Naive thymus-derived CD8-positive, alpha-beta T cell (primary cell): ENCODE measurements at regions not wholly inside any gene's neighbourhood (a gene's known extent, or its start where the extent isn't known, plus 50 kb on each side); places are given as distances from the start of the nearest gene placed in this dataset.
A peak's percentile ranks its signal among the peaks of the same experiment; 100 is the strongest.
"Not testable (repeated sequence)": the region's sequence is repeated elsewhere in the genome, so short reads cannot be mapped to it uniquely, and the experiment has no call there.

ENCODE experiments used
- ATAC-seq, 2 donors: fragments of 150-1000 bp; cut with Tn5 transposase in 1 of 2; sonication (Bioruptor Pico), chemical (Tn5 transposase) in 1 of 2; 1 replicate in 1 of 2; 2 replicates in 1 of 2; pipeline ENCODE4 v1.10.0; 2021; ENCODE audit warnings: mild to moderate bottlenecking in 2 of 2, moderate library complexity in 2 of 2
- POLR2A ChIA-PET: fragments of 350-600 bp; sonication (Branson Sonifier 250); formaldehyde crosslinking; loops from one replicate; lab custom pipeline; 2021; ENCODE audit warnings: antibody characterized with exemption; lab: Charles Lee
- DNase-seq, 10 donors: peaks; one replicate each; pipeline versions ENCODE4 v3.0.0 to v3.0.0-alpha.2; 2020 to 2022
- H3K27ac Mint-ChIP-seq, 10 donors: one replicate each; pipeline ENCODE4 v1.8.0; 2020 to 2022; ENCODE audit warnings: mild to moderate bottlenecking in 10 of 10, mixed read lengths in 10 of 10, moderate library complexity in 4 of 10, inconsistent platforms in 1 of 10
- H3K27me3 Mint-ChIP-seq, 5 donors: one replicate each; pipeline ENCODE4 v1.8.0; 2021 to 2022; ENCODE audit warnings: mixed read lengths in 5 of 5
- H3K36me3 Mint-ChIP-seq, 3 donors: one replicate each; pipeline ENCODE4 v1.8.0; 2020 to 2022; ENCODE audit warnings: mixed read lengths in 3 of 3, mild to moderate bottlenecking in 2 of 3, inconsistent platforms in 1 of 3
- H3K4me1 Mint-ChIP-seq, 4 donors: one replicate each; pipeline ENCODE4 v1.8.0; 2021 to 2022; ENCODE audit warnings: mixed read lengths in 4 of 4
- H3K4me3 Mint-ChIP-seq, 10 donors: one replicate each; pipeline ENCODE4 v1.8.0; 2020 to 2022; ENCODE audit warnings: mild to moderate bottlenecking in 10 of 10, mixed read lengths in 10 of 10, moderate library complexity in 6 of 10, inconsistent platforms in 1 of 10
- H3K9me3 Mint-ChIP-seq, 9 donors: one replicate each; pipeline ENCODE4 v1.8.0; 2020 to 2022; ENCODE audit warnings: mixed read lengths in 9 of 9, mild to moderate bottlenecking in 3 of 9, inconsistent platforms in 1 of 9, moderate library complexity in 1 of 9

- no peak for ATAC-seq
- Mint-ChIP-seq H3K4me1 (no peaks in the 10 kb centered on the region), H3K36me3 (peaks cover 0 to 4% (median 0%) of the 10 kb centered on the region in 3 donors), H3K9me3 (peaks cover 0 to 13% (median 2%) of the 10 kb centered on the region in 9 donors), H3K27ac (no peak overlapping the region), H3K27me3 (peaks cover 2 to 30% (median 9%) of the 10 kb centered on the region in 5 donors), H3K4me3 (no peak overlapping the region)
- no peak for DNase-seq
- POLR2A ChIA-PET = no interaction called here
Observed at GRCh38 chr3:152635389-152635788, 199.5 kb upstream of the P2RY1 start.

- Mint-ChIP-seq H3K36me3 (peaks cover 0 to 4% (median 0%) of the 10 kb centered on the region in 3 donors), H3K4me3 (no peak overlapping the region), H3K27me3 (peaks cover 2 to 30% (median 9%) of the 10 kb centered on the region in 5 donors), H3K9me3 (peaks cover 0 to 6% (median under 1%) of the 10 kb centered on the region in 9 donors), H3K27ac (no peak overlapping the region), H3K4me1 (no peaks in the 10 kb centered on the region)
- ATAC-seq (no peak), DNase-seq (no peak)
- POLR2A ChIA-PET = no interaction called here
Observed at GRCh38 chr3:152636651-152637050, 198.3 kb upstream of the P2RY1 start.

GRCh38 chr3:152638214-152638613, 196.7 kb upstream of the P2RY1 start:
- POLR2A ChIA-PET = no interaction called here
- peaks cover 0 to 4% (median 0%) of the 10 kb centered on the region in 3 donors for H3K36me3 Mint-ChIP-seq

GRCh38 chr3:152638707-152639450, 196.1 kb upstream of the P2RY1 start:
- Mint-ChIP-seq H3K9me3 (peaks cover 0 to 5% (median 2%) of the 10 kb centered on the region in 9 donors), H3K27me3 (peaks cover 0 to 22% (median 5%) of the 10 kb centered on the region in 5 donors), H3K4me3 (no peak overlapping the region), H3K27ac (no peak overlapping the region), H3K4me1 (no peaks in the 10 kb centered on the region), H3K36me3 (peaks cover 0 to 4% (median 0%) of the 10 kb centered on the region in 3 donors)
- DNase-seq (no peak), ATAC-seq (no peak)
- POLR2A ChIA-PET = no interaction called here

More at GRCh38 chr3:152638214-152638613, 196.7 kb upstream of the P2RY1 start:
- H3K4me3 Mint-ChIP-seq = no peak overlapping the region
- no peak for DNase-seq
- no peak overlapping the region for H3K27ac Mint-ChIP-seq
- peaks cover 2 to 28% (median 8%) of the 10 kb centered on the region in 5 donors for H3K27me3 Mint-ChIP-seq
- ATAC-seq = no peak
- no peaks in the 10 kb centered on the region for H3K9me3 Mint-ChIP-seq
- H3K4me1 Mint-ChIP-seq = no peaks in the 10 kb centered on the region

GRCh38 chr3:152641198-152641597, 193.7 kb upstream of the P2RY1 start:
- Mint-ChIP-seq H3K27me3 (peaks cover 0 to 9% (median 3%) of the 10 kb centered on the region in 5 donors), H3K9me3 (peaks cover 0 to 19% (median 7%) of the 10 kb centered on the region in 9 donors), H3K4me3 (no peak overlapping the region), H3K27ac (no peak overlapping the region), H3K4me1 (no peaks in the 10 kb centered on the region), H3K36me3 (peaks cover 0 to 7% (median 0%) of the 10 kb centered on the region in 3 donors)
- ATAC-seq (no peak), DNase-seq (no peak)
- POLR2A ChIA-PET = no interaction called here

- Mint-ChIP-seq H3K4me3 (no peak overlapping the region), H3K27ac (no peak overlapping the region), H3K4me1 (no peaks in the 10 kb centered on the region), H3K27me3 (peaks cover 0 to 11% (median 4%) of the 10 kb centered on the region in 5 donors), H3K36me3 (peaks cover 0 to 7% (median 0%) of the 10 kb centered on the region in 3 donors), H3K9me3 (peaks cover 0 to 19% (median 7%) of the 10 kb centered on the region in 9 donors)
- POLR2A ChIA-PET = no interaction called here
- DNase-seq (no peak), ATAC-seq (no peak)
Observed at GRCh38 chr3:152642658-152643057, 192.3 kb upstream of the P2RY1 start.

GRCh38 chr3:152644478-152644877, 190.5 kb upstream of the P2RY1 start:
- DNase-seq = no peak

GRCh38 chr3:152646004-152646403, 188.9 kb upstream of the P2RY1 start:
- POLR2A ChIA-PET = no interaction called here
- ATAC-seq (no peak), DNase-seq (no peak)
- peaks cover 0 to 15% (median 0%) of the 10 kb centered on the region in 5 donors for H3K27me3 Mint-ChIP-seq
- H3K4me1 Mint-ChIP-seq = no peaks in the 10 kb centered on the region
- peaks cover 0 to 19% (median 7%) of the 10 kb centered on the region in 9 donors for H3K9me3 Mint-ChIP-seq
- H3K36me3 Mint-ChIP-seq = peaks cover 0 to 7% (median 0%) of the 10 kb centered on the region in 3 donors
- no peak overlapping the region for H3K27ac Mint-ChIP-seq
- H3K4me3 Mint-ChIP-seq = no peak overlapping the region

More at GRCh38 chr3:152644478-152644877, 190.5 kb upstream of the P2RY1 start:
- Mint-ChIP-seq H3K9me3 (peaks cover 0 to 19% (median 7%) of the 10 kb centered on the region in 9 donors), H3K4me3 (no peak overlapping the region), H3K36me3 (peaks cover 0 to 7% (median 0%) of the 10 kb centered on the region in 3 donors), H3K27ac (no peak overlapping the region), H3K27me3 (peaks cover 0 to 15% (median 0%) of the 10 kb centered on the region in 5 donors), H3K4me1 (no peaks in the 10 kb centered on the region)
- ATAC-seq = no peak
- POLR2A ChIA-PET = no interaction called here

- POLR2A ChIA-PET = no interaction called here
- DNase-seq (no peak), ATAC-seq (no peak)
- Mint-ChIP-seq H3K4me1 (no peaks in the 10 kb centered on the region), H3K4me3 (no peak overlapping the region), H3K27me3 (peaks cover 0 to 20% (median 3%) of the 10 kb centered on the region in 5 donors), H3K9me3 (peaks cover 0 to 8% (median 2%) of the 10 kb centered on the region in 9 donors), H3K27ac (no peak overlapping the region), H3K36me3 (no peaks in the 10 kb centered on the region)
Observed at GRCh38 chr3:152650177-152650576, 184.8 kb upstream of the P2RY1 start.

GRCh38 chr3:152650923-152651322, 184.0 kb upstream of the P2RY1 start:
- H3K4me3 Mint-ChIP-seq, DNase-seq, H3K9me3 Mint-ChIP-seq, ATAC-seq, H3K36me3 Mint-ChIP-seq, H3K27ac Mint-ChIP-seq, POLR2A ChIA-PET, H3K4me1 Mint-ChIP-seq: not testable (repeated sequence)
- H3K27me3 Mint-ChIP-seq = peaks cover 0 to 17% (median 3%) of the 10 kb centered on the region in 5 donors

GRCh38 chr3:152656214-152656971, 178.5 kb upstream of the P2RY1 start:
- Mint-ChIP-seq H3K4me3 (peak overlapping the region in 1 of 10 donors; percentile 16), H3K36me3 (peaks cover 0 to 7% (median 2%) of the 10 kb centered on the region in 3 donors), H3K27ac (no peak overlapping the region), H3K4me1 (peaks cover 0 to 6% (median 5%) of the 10 kb centered on the region in 4 donors), H3K9me3 (peaks cover 0 to 7% (median 5%) of the 10 kb centered on the region in 9 donors), H3K27me3 (peaks cover 0 to 10% (median 3%) of the 10 kb centered on the region in 5 donors)
- POLR2A ChIA-PET = no interaction called here
- no peak for ATAC-seq
- DNase-seq = no peak

GRCh38 chr3:152656972-152657355, 178.0 kb upstream of the P2RY1 start:
- peaks cover 0 to 12% (median 7%) of the 10 kb centered on the region in 9 donors for H3K9me3 Mint-ChIP-seq
- ATAC-seq (no peak), DNase-seq (no peak)
- peaks cover 0 to 8% (median 2%) of the 10 kb centered on the region in 3 donors for H3K36me3 Mint-ChIP-seq
- peaks cover 0 to 6% (median 5%) of the 10 kb centered on the region in 4 donors for H3K4me1 Mint-ChIP-seq
- H3K27me3 Mint-ChIP-seq = peaks cover 0 to 12% (median 3%) of the 10 kb centered on the region in 5 donors
- POLR2A ChIA-PET = no interaction called here
- H3K27ac Mint-ChIP-seq = no peak overlapping the region
- no peak overlapping the region for H3K4me3 Mint-ChIP-seq
